ENCODE measurements at regions not wholly inside any gene's neighbourhood (a gene's known extent, or its start where the extent isn't known, plus 50 kb on each side); places are given as distances from the start of the nearest gene placed in this dataset.

DNA sequence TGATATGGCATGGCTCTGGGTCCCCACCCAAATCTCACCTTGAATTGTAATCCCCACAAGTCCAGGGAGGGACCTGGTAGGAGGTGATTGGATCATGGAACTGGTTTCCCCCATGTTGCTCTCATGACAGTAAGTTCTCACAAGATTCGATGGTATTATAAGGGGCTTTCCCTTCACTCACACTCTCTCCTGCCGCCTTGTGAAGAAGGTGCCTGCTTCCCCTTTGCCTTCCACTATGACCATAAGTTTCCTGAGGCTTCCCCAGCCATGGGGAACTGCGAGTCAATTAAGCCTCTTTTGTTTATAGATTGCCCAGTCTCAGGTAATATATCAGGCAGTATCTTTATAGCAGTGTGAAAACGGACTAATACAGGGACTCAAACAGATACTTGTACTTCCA lies 50.4 kb upstream of the ZNF532 start:
- no peak for TF ChIP-seq GATA3 (IDR thresholded peaks at IDR 0.05; ENCODE audit: low read depth, low read length)
- TF ChIP-seq GATA2 (IDR thresholded peaks at IDR 0.05; ENCODE audit: low read depth, low read length): no peak

All from SH-SY5Y (cell line).